Activated CD4-positive, alpha-beta T cell treated with anti-CD3 and anti-CD28 coated beads for 36 hours (primary cell): ENCODE measurements at regions not wholly inside any gene's neighbourhood (a gene's known extent, or its start where the extent isn't known, plus 50 kb on each side); places are given as distances from the start of the nearest gene placed in this dataset.
"Not testable (repeated sequence)": the region's sequence is repeated elsewhere in the genome, so short reads cannot be mapped to it uniquely, and the experiment has no call there.

ENCODE experiments used
- ATAC-seq: fragments of 200-7000 bp; cut with Tn5 transposase; one replicate; pipeline ENCODE4 v1.10.0; 2021; ENCODE audit warnings: mild to moderate bottlenecking, moderate library complexity
- CTCF ChIA-PET: fragments of 350-600 bp; sonication (Branson Sonifier 250); formaldehyde crosslinking; loops from one replicate; lab custom pipeline; 2021; ENCODE audit warnings: antibody characterized with exemption; lab: Charles Lee
- POLR2A ChIA-PET: fragments of 350-600 bp; sonication (Branson Sonifier 250); formaldehyde crosslinking; loops from one replicate; lab custom pipeline; 2021; ENCODE audit warnings: antibody characterized with exemption, inconsistent platforms; lab: Charles Lee
- DNase-seq: peaks from one replicate; pipeline ENCODE4 v3.0.0-alpha.2; 2020
- H3K27ac Mint-ChIP-seq: one replicate; pipeline ENCODE4 v1.8.0; 2021; ENCODE audit warnings: mixed read lengths
- H3K27me3 Mint-ChIP-seq: one replicate; pipeline ENCODE4 v1.8.0; 2021; ENCODE audit warnings: mixed read lengths
- H3K36me3 Mint-ChIP-seq: one replicate; pipeline ENCODE4 v1.8.0; 2021; ENCODE audit warnings: low read depth, mixed read lengths
- H3K4me1 Mint-ChIP-seq: one replicate; pipeline ENCODE4 v1.8.0; 2021; ENCODE audit warnings: mixed read lengths
- H3K4me3 Mint-ChIP-seq: one replicate; pipeline ENCODE4 v1.8.0; 2021; ENCODE audit warnings: mild to moderate bottlenecking, moderate library complexity, mixed read lengths
- H3K9me3 Mint-ChIP-seq: one replicate; pipeline ENCODE4 v1.8.0; 2021; ENCODE audit warnings: low read depth, mixed read lengths
- intact Hi-C, 2 experiments: fragments of 100-400 bp; cut with DNase I in 1 of 2; cut with micrococcal nuclease in 1 of 2; formaldehyde crosslinking; loops; one replicate each; pipeline versions ENCODE4 v1.14.2 to v1.15.1; 2022 to 2024; cut with DNase I, micrococcal nuclease

GRCh38 chr10:64109926-64110495, 588.8 kb downstream of the REEP3 start:
- H3K4me1 Mint-ChIP-seq, result peaks cover 5% of the 10 kb centered on the region

GRCh38 chr10:64112701-64113355, 591.6 kb downstream of the REEP3 start:
- CTCF ChIA-PET, result no interaction called here
- Mint-ChIP-seq H3K27ac (no peak overlapping the region), H3K36me3 (no peaks in the 10 kb centered on the region), H3K4me3 (no peak overlapping the region), H3K27me3 (peaks cover 1% of the 10 kb centered on the region), H3K4me1 (peaks cover 5% of the 10 kb centered on the region), H3K9me3 (no peaks in the 10 kb centered on the region)
- no peak for ATAC-seq
- DNase-seq, result no peak
- intact Hi-C loops, result no loop called here
- POLR2A ChIA-PET, result no interaction called here

More at GRCh38 chr10:64109926-64110495, 588.8 kb downstream of the REEP3 start:
- no peaks in the 10 kb centered on the region for H3K36me3 Mint-ChIP-seq
- ATAC-seq (no peak), DNase-seq (no peak)
- H3K27me3 Mint-ChIP-seq, result peaks cover 1% of the 10 kb centered on the region
- H3K9me3 Mint-ChIP-seq, result no peaks in the 10 kb centered on the region
- no peak overlapping the region for H3K27ac Mint-ChIP-seq
- intact Hi-C loops, result no loop called here
- ChIA-PET CTCF (interaction anchor here (0.6 kb wide), 1 partner anchor 54 kb away, joined by 3 read pairs; no protein-coding TSS in a partner anchor), POLR2A (no interaction called here)
- no peak overlapping the region for H3K4me3 Mint-ChIP-seq

- Mint-ChIP-seq H3K27me3 (peaks cover 1% of the 10 kb centered on the region), H3K27ac (no peak overlapping the region), H3K9me3 (no peaks in the 10 kb centered on the region), H3K4me1 (peaks cover 5% of the 10 kb centered on the region), H3K36me3 (no peaks in the 10 kb centered on the region), H3K4me3 (no peak overlapping the region)
- CTCF ChIA-PET, result no interaction called here
- ATAC-seq (no peak), DNase-seq (no peak)
- intact Hi-C loops, result no loop called here
- POLR2A ChIA-PET, result no interaction called here
Measured at GRCh38 chr10:64113375-64113774, 592.2 kb downstream of the REEP3 start.

- H3K4me1 Mint-ChIP-seq, result peaks cover 5% of the 10 kb centered on the region
- DNase-seq, result no peak
- ATAC-seq, result no peak
- intact Hi-C loops, result no loop called here
- POLR2A ChIA-PET, result no interaction called here
- H3K4me3 Mint-ChIP-seq, result no peak overlapping the region
- no peaks in the 10 kb centered on the region for H3K36me3 Mint-ChIP-seq
- no peak overlapping the region for H3K27ac Mint-ChIP-seq
- H3K27me3 Mint-ChIP-seq, result peaks cover 1% of the 10 kb centered on the region
- CTCF ChIA-PET, result no interaction called here
- H3K9me3 Mint-ChIP-seq, result no peaks in the 10 kb centered on the region
Measured at GRCh38 chr10:64113792-64114191, 592.6 kb downstream of the REEP3 start.

GRCh38 chr10:64115471-64115870, 594.3 kb downstream of the REEP3 start:
- Mint-ChIP-seq H3K27me3 (peaks cover 3% of the 10 kb centered on the region), H3K9me3 (no peaks in the 10 kb centered on the region), H3K4me1 (peaks cover 5% of the 10 kb centered on the region), H3K36me3 (no peaks in the 10 kb centered on the region), H3K4me3 (no peak overlapping the region), H3K27ac (no peak overlapping the region)
- intact Hi-C loops, result no loop called here
- ChIA-PET CTCF (no interaction called here), POLR2A (no interaction called here)
- DNase-seq (no peak), ATAC-seq (no peak)

- H3K9me3 Mint-ChIP-seq, result no peaks in the 10 kb centered on the region
- intact Hi-C loops, result loop anchor here in 1 of 2 experiments (1.0 kb wide), 1 partner anchor 75 kb away; no protein-coding TSS in a partner anchor
- peaks cover 5% of the 10 kb centered on the region for H3K4me1 Mint-ChIP-seq
- no peaks in the 10 kb centered on the region for H3K36me3 Mint-ChIP-seq
- CTCF ChIA-PET, result interaction anchor here (0.5 to 1.4 kb wide), 2 partner anchors 12 to 31 kb away, joined by 3 read pairs; no protein-coding TSS in a partner anchor
- ATAC-seq, result no peak
- H3K27ac Mint-ChIP-seq, result no peak overlapping the region
- H3K4me3 Mint-ChIP-seq, result no peak overlapping the region
- peak; percentile 11 for DNase-seq
- POLR2A ChIA-PET, result no interaction called here
- H3K27me3 Mint-ChIP-seq, result peaks cover 3% of the 10 kb centered on the region
Measured at GRCh38 chr10:64115908-64116643, 594.9 kb downstream of the REEP3 start.

GRCh38 chr10:64116707-64117106, 595.5 kb downstream of the REEP3 start:
- H3K36me3 Mint-ChIP-seq, result no peaks in the 10 kb centered on the region
- no peak overlapping the region for H3K4me3 Mint-ChIP-seq
- H3K27me3 Mint-ChIP-seq, result peaks cover 3% of the 10 kb centered on the region
- H3K4me1 Mint-ChIP-seq, result peaks cover 5% of the 10 kb centered on the region
- ChIA-PET POLR2A (no interaction called here), CTCF (interaction anchor here (1.4 kb wide), 1 partner anchor 13 kb away, joined by 3 read pairs; no protein-coding TSS in a partner anchor)
- H3K9me3 Mint-ChIP-seq, result no peaks in the 10 kb centered on the region
- intact Hi-C loops, result loop anchor here in 1 of 2 experiments (1.0 kb wide), 1 partner anchor 75 kb away; no protein-coding TSS in a partner anchor
- ATAC-seq, result no peak
- DNase-seq, result no peak
- no peak overlapping the region for H3K27ac Mint-ChIP-seq

- Mint-ChIP-seq H3K27me3 (peaks cover 3% of the 10 kb centered on the region), H3K4me1 (peaks cover under 1% of the 10 kb centered on the region)
- POLR2A ChIA-PET, result no interaction called here
Measured at GRCh38 chr10:64118736-64119135, 597.5 kb downstream of the REEP3 start.

GRCh38 chr10:64120301-64120980, 599.2 kb downstream of the REEP3 start:
- ATAC-seq, H3K9me3 Mint-ChIP-seq, H3K4me1 Mint-ChIP-seq, H3K27ac Mint-ChIP-seq, intact Hi-C loops, DNase-seq, CTCF ChIA-PET, H3K27me3 Mint-ChIP-seq, H3K36me3 Mint-ChIP-seq, POLR2A ChIA-PET, H3K4me3 Mint-ChIP-seq: not testable (repeated sequence)

More at GRCh38 chr10:64118736-64119135, 597.5 kb downstream of the REEP3 start:
- no peaks in the 10 kb centered on the region for H3K36me3 Mint-ChIP-seq
- CTCF ChIA-PET, result no interaction called here
- H3K27ac Mint-ChIP-seq, result no peak overlapping the region
- H3K4me3 Mint-ChIP-seq, result no peak overlapping the region
- ATAC-seq (no peak), DNase-seq (no peak)
- intact Hi-C loops, result no loop called here
- H3K9me3 Mint-ChIP-seq, result no peaks in the 10 kb centered on the region

- Mint-ChIP-seq H3K4me3 (no peak overlapping the region), H3K36me3 (no peaks in the 10 kb centered on the region), H3K4me1 (no peaks in the 10 kb centered on the region), H3K27ac (no peak overlapping the region), H3K27me3 (peaks cover 5% of the 10 kb centered on the region), H3K9me3 (no peaks in the 10 kb centered on the region)
- ATAC-seq (no peak), DNase-seq (no peak)
- intact Hi-C loops, result no loop called here
- ChIA-PET POLR2A (no interaction called here), CTCF (no interaction called here)
Measured at GRCh38 chr10:64130152-64130551, 609.0 kb downstream of the REEP3 start.

- H3K27me3 Mint-ChIP-seq, result peaks cover 3% of the 10 kb centered on the region
- intact Hi-C loops, result no loop called here
- no peak overlapping the region for H3K4me3 Mint-ChIP-seq
- ChIA-PET POLR2A (no interaction called here), CTCF (interaction anchor here (0.6 to 1.0 kb wide), 2 partner anchors 47 to 1063 kb away, joined by 3 to 4 read pairs; no protein-coding TSS in a partner anchor)
- H3K36me3 Mint-ChIP-seq, result no peaks in the 10 kb centered on the region
- no peaks in the 10 kb centered on the region for H3K4me1 Mint-ChIP-seq
- ATAC-seq, result no peak
- H3K9me3 Mint-ChIP-seq, result no peaks in the 10 kb centered on the region
- no peak for DNase-seq
- no peak overlapping the region for H3K27ac Mint-ChIP-seq
Measured at GRCh38 chr10:64134676-64135075, 613.5 kb downstream of the REEP3 start.
